K562 (cell line): ENCODE measurements at regions not wholly inside any gene's neighbourhood (a gene's known extent, or its start where the extent isn't known, plus 50 kb on each side); places are given as distances from the start of the nearest gene placed in this dataset.

Experiments
- ATAC-seq: fragments of 200-7000 bp; cut with Tn5 transposase; 3 replicates; pipeline ENCODE4 v1.9.1; 2020; ENCODE audit warnings: moderate library complexity
- BruUV-seq: library from RNA; stranded (reverse); fragments of 400-500 nt; replicated peaks from 2 replicates; lab custom pipeline; 2021; lab: Mats Ljungman, UMichigan
- CTCF ChIA-PET: fragments of 300-600 bp; formaldehyde crosslinking; extraction: SDS; loops from one replicate; lab custom pipeline; 2021; ENCODE audit warnings: low intra/inter-chr PET ratio; lab: Yijun Ruan, JAX
- POLR2A ChIA-PET: fragments of 300-600, 350-650 bp; sonication (Branson Sonifier 250); formaldehyde crosslinking; extraction: SDS; loops from one replicate; lab custom pipeline; 2021; ENCODE audit warnings: antibody characterized with exemption, inconsistent platforms; lab: Yijun Ruan, JAX
- DNase-seq, 4 experiments: peaks; one replicate each; pipeline versions ENCODE4 v3.0.0 to v3.0.0-alpha.2; 2011 to 2018; ENCODE audit warnings: low spot score in 3 of 4, mixed read lengths in 3 of 4; ENCODE audit errors: extremely low read depth in 1 of 4
- FAIRE-seq: peaks from 2 replicates; lab custom pipeline; 2011; peaks lifted over from hg19 to GRCh38; lab: Jason Lieb, UNC
- H2AFZ ChIP-seq: 2 replicates; pipeline ENCODE4 v1.6.0; 2011; ENCODE audit warnings: low read depth, low read length, control low read depth, inconsistent platforms
- H3K27ac ChIP-seq: fragments of 200-600 bp; 3 replicates; pipeline ENCODE4 v1.8.0; 2011; ENCODE audit warnings: low read depth, mild to moderate bottlenecking, control low read depth, inconsistent platforms, low read length, moderate library complexity, mixed read lengths; ENCODE audit errors: extremely low read depth
- H3K27me3 ChIP-seq, 2 experiments: fragments of 300-600 bp in 1 of 2; 2 replicates in 1 of 2; 3 replicates in 1 of 2; pipeline versions ENCODE4 v1.6.0 to v1.8.0; 2011; ENCODE audit warnings: inconsistent platforms in 2 of 2, low read length in 2 of 2, mild to moderate bottlenecking in 1 of 2, mixed read lengths in 1 of 2, moderate library complexity in 1 of 2; ENCODE audit not compliant: control insufficient read depth in 2 of 2, insufficient read depth in 2 of 2
- H3K36me3 ChIP-seq: fragments of 300-600 bp; 3 replicates; pipeline ENCODE4 v1.8.0; 2011; ENCODE audit warnings: mild to moderate bottlenecking, low read length, inconsistent platforms; ENCODE audit not compliant: control insufficient read depth, insufficient read depth
- H3K4me1 ChIP-seq, 2 experiments: fragments of 200-600 bp in 1 of 2; replicated peaks in 1 of 2; 2 replicates in 1 of 2; 3 replicates in 1 of 2; pipeline versions ENCODE4 v1.5.1 to v1.8.0; 2011; ENCODE audit warnings: inconsistent platforms in 2 of 2, low read length in 2 of 2, mild to moderate bottlenecking in 1 of 2, mixed read lengths in 1 of 2, moderate library complexity in 1 of 2; ENCODE audit not compliant: control insufficient read depth in 2 of 2, insufficient read depth in 2 of 2
- H3K4me2 ChIP-seq: 2 replicates; pipeline ENCODE4 v1.6.1; 2011; ENCODE audit warnings: low read length, control low read depth, inconsistent platforms, mixed read lengths; ENCODE audit not compliant: insufficient read depth
- H3K4me3 ChIP-seq: fragments of 200-600 bp; sonication (generic), shearing (Covaris generic); 2 replicates; pipeline ENCODE4 v1.5.1; 2016; ENCODE audit warnings: control low read depth, inconsistent platforms
- H3K79me2 ChIP-seq: fragments of 200-600 bp; 3 replicates; pipeline ENCODE4 v1.8.0; 2011; ENCODE audit warnings: low read length, inconsistent platforms; ENCODE audit not compliant: control insufficient read depth, insufficient read depth
- H3K9ac ChIP-seq, 2 experiments: 2 replicates each; pipeline versions ENCODE4 v1.6.0 to v1.6.1; 2011; ENCODE audit warnings: low read depth in 2 of 2, low read length in 2 of 2, control low read depth in 1 of 2, inconsistent platforms in 1 of 2, mild to moderate bottlenecking in 1 of 2, mixed read lengths in 1 of 2; ENCODE audit not compliant: insufficient read depth in 1 of 2
- H3K9me1 ChIP-seq: one replicate; pipeline ENCODE4 v1.6.0; 2011; ENCODE audit warnings: inconsistent platforms, mild to moderate bottlenecking, low read length, moderate library complexity; ENCODE audit not compliant: control insufficient read depth, insufficient read depth
- H3K9me3 ChIP-seq: replicated peaks from 2 replicates; pipeline ENCODE4 v1.5.1; 2011; ENCODE audit warnings: low read depth, low read length, inconsistent platforms; ENCODE audit not compliant: control insufficient read depth, insufficient read depth
- H4K20me1 ChIP-seq: replicated peaks from 2 replicates; pipeline ENCODE4 v1.6.1; 2011; ENCODE audit warnings: low read length, inconsistent platforms, mixed read lengths; ENCODE audit not compliant: control insufficient read depth, insufficient read depth
- ATF1 ChIP-seq, 2 experiments: fragments of 450-650 bp in 1 of 2; IDR thresholded peaks; 2 replicates each; pipeline ENCODE4 v1.6.1; 2016; ENCODE audit warnings: missing compliant biosample characterization in 1 of 2, missing genetic modification characterization in 1 of 2
- BHLHE40 ChIP-seq: IDR thresholded peaks from 2 replicates; pipeline ENCODE4 v1.6.1; 2011; ENCODE audit warnings: low read length, improper control_type of control experiment
- CAMTA2 ChIP-seq: fragments of 250-450 bp; sonication (Bioruptor Pico); conservative IDR thresholded peaks from 2 replicates; pipeline ENCODE4 v1.5.1; 2022
- CBFB ChIP-seq: sonication (generic); formaldehyde crosslinking; IDR thresholded peaks from 2 replicates; pipeline ENCODE4 v1.4.0; 2020; ENCODE audit warnings: mild to moderate bottlenecking, missing genetic modification reagents
- GATA2 ChIP-seq: sonication (generic); formaldehyde crosslinking; IDR thresholded peaks from 2 replicates; pipeline ENCODE4 v1.4.0; 2020; ENCODE audit warnings: mild to moderate bottlenecking, missing genetic modification reagents
- HDGF ChIP-seq: fragments of 450-650 bp; IDR thresholded peaks from 2 replicates; pipeline ENCODE4 v1.6.1; 2016
- HIVEP1 ChIP-seq: fragments of 250-450 bp; sonication (Bioruptor Pico); IDR thresholded peaks from 2 replicates; pipeline ENCODE4 v1.4.0; 2020; ENCODE audit warnings: mild to moderate bottlenecking
- LEF1 ChIP-seq: fragments of 450-650 bp; IDR thresholded peaks from 2 replicates; pipeline ENCODE4 v1.6.1; 2016; ENCODE audit warnings: mild to moderate bottlenecking
- MAX ChIP-seq: sonication (generic); formaldehyde crosslinking; IDR thresholded peaks from 2 replicates; pipeline ENCODE4 v1.9.0; 2022; ENCODE audit warnings: mild to moderate bottlenecking, missing genetic modification reagents
- MCM2 ChIP-seq: fragments of 450-650 bp; IDR thresholded peaks from 2 replicates; pipeline ENCODE4 v1.6.1; 2017; ENCODE audit warnings: low read depth, mild to moderate bottlenecking
- MCM7 ChIP-seq, 2 experiments: fragments of 450-650 bp; IDR thresholded peaks; 2 replicates each; pipeline ENCODE4 v1.6.1; 2016 to 2018
- MTA2 ChIP-seq: fragments of 450-650 bp; IDR thresholded peaks from 2 replicates; pipeline ENCODE4 v1.6.1; 2016; ENCODE audit warnings: low read depth
- MTA3 ChIP-seq: fragments of 450-650 bp; formaldehyde crosslinking; IDR thresholded peaks from 2 replicates; pipeline ENCODE4 v1.6.1; 2017; ENCODE audit warnings: mild to moderate bottlenecking, borderline replicate concordance
- TSC22D4 ChIP-seq: fragments of 450-650 bp; IDR thresholded peaks from 2 replicates; pipeline ENCODE4 v1.6.1; 2016; ENCODE audit warnings: missing genetic modification characterization, missing biosample characterization, control low read depth
- ZC3H11A ChIP-seq: IDR thresholded peaks from 2 replicates; pipeline ENCODE4 v1.6.1; 2012; ENCODE audit warnings: low read depth, low read length, improper control_type of control experiment
- ZC3H4 ChIP-seq: sonication (generic); formaldehyde crosslinking; IDR thresholded peaks from 2 replicates; pipeline ENCODE4 v1.9.0; 2021; ENCODE audit warnings: missing genetic modification reagents, borderline replicate concordance
- ZNF316 ChIP-seq: fragments of 450-650 bp; IDR thresholded peaks from 2 replicates; pipeline ENCODE4 v1.6.1; 2016
- ZNF384 ChIP-seq: IDR thresholded peaks from 2 replicates; pipeline ENCODE4 v1.6.1; 2012; ENCODE audit warnings: low read depth, low read length, improper control_type of control experiment
- ZNF584 ChIP-seq: fragments of 200-800 bp; sonication (Bioruptor generic); IDR thresholded peaks from 2 replicates; pipeline ENCODE4 v1.6.1; 2016; ENCODE audit warnings: low read depth, mild to moderate bottlenecking, missing genetic modification characterization, missing compliant biosample characterization
- ZSCAN29 ChIP-seq: fragments of 450-650 bp; IDR thresholded peaks from 2 replicates; pipeline ENCODE4 v1.6.1; 2017
- WGBS: fragments of 100-300 bp; shearing (Covaris generic); methylation state at CpG from one replicate; pipeline ENCODE4 v1.1.6; 2016; ENCODE audit warnings: low coverage, mixed read lengths; ENCODE audit not compliant: insufficient coverage; ENCODE audit errors: missing lambda C conversion rate; 5-methylcytosine and 5-hydroxymethylcytosine counted together
- in situ Hi-C: fragments of 300-500 bp; cut with MboI; formaldehyde crosslinking; loops from 4 replicates; pipeline ENCODE4 v1.15.0; 2018; ENCODE audit warnings: inconsistent platforms, mixed read lengths
- intact Hi-C: fragments of 100-400 bp; cut with micrococcal nuclease; formaldehyde crosslinking; loops from 2 replicates; pipeline ENCODE4 v1.14.2; 2022

DNA sequence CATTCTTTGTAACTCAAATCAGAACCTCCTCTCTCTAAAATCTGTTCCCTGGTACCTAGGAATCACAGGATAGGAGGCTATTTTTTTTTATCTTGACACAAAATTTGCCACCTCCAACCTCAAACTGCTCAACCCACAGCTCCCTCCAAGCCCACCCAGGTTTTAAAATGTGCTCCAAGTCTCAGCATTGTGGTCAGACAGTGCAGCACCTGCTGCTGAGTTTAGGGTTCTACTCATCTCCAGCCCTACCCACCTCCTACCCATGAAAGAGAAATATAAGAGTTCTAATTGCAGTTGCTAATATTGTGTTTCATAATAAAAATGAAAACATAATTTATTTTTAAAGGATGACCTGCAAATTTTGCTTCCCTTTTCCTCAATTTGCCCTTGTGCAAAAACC is 496.5 kb downstream of the MAFB start:
- no peak for ATAC-seq

DNA sequence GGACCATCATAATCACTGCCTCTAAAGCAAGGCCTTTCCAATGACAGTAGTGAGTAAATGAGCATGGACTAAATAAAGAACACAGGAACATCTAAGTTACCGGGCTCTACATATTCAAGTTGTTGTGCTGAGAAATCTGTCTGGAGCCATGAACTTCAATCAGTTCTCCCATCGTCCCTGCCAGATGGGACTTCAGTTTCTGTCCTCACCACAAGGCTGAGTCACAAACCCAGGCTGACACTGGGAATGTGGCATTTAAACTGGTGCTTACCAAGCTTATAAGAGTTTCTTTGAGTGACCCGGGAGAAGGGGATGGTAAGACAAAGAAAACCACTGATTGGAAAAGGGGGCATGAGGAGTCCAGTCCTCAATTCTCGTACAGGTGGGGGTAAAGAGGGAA is 497.0 kb downstream of the MAFB start:
- no peak overlapping the region for H3K9ac ChIP-seq
- DNase-seq (no peak), FAIRE-seq (no peak), ATAC-seq (no peak)
- H3K4me2 ChIP-seq, result no peak overlapping the region
- WGBS, result 0% methylated on average over 4 of the region's 4 CpGs
- H4K20me1 ChIP-seq, result no peaks in the 10 kb centered on the region
- CTCF ChIA-PET, result no interaction called here
- in situ Hi-C loops (no loop called here), intact Hi-C loops (no loop called here)
- no peak overlapping the region for H3K4me3 ChIP-seq
- H3K9me3 ChIP-seq, result no peaks in the 10 kb centered on the region
- BruUV-seq, result no TSS peak
- no peaks in the 10 kb centered on the region for H3K36me3 ChIP-seq
- no peak overlapping the region for H3K27ac ChIP-seq
- H3K27me3 ChIP-seq, result no peaks in the 10 kb centered on the region
- no peaks in the 10 kb centered on the region for H3K4me1 ChIP-seq
- TF ChIP-seq HIVEP1 (CRISPR knock-in tag), result no peak
- no peak for TF ChIP-seq MAX (CRISPR knock-in tag)
- TF ChIP-seq HDGF, result no peak
- TF ChIP-seq ZNF384, result no peak
- no peak for TF ChIP-seq ZC3H11A
- no peak for TF ChIP-seq ZSCAN29
- no peak for TF ChIP-seq ZC3H4 (CRISPR knock-in tag)
- TF ChIP-seq ZNF316, result no peak
- no peak for TF ChIP-seq MTA2
- H3K79me2 ChIP-seq, result no peaks in the 10 kb centered on the region
- POLR2A ChIA-PET, result no interaction called here
- H2AFZ ChIP-seq, result no peak overlapping the region
- H3K9me1 ChIP-seq, result no peaks in the 10 kb centered on the region

More for the DNA sequence above, 496.5 kb downstream of the MAFB start:
- no peaks in the 10 kb centered on the region for H3K9me1 ChIP-seq
- H3K36me3 ChIP-seq, result no peaks in the 10 kb centered on the region
- in situ Hi-C loops, result no loop called here
- POLR2A ChIA-PET, result no interaction called here
- H3K4me1 ChIP-seq, result no peaks in the 10 kb centered on the region
- DNase-seq (no peak), FAIRE-seq (no peak)
- H4K20me1 ChIP-seq, result no peaks in the 10 kb centered on the region
- H3K4me3 ChIP-seq, result no peak overlapping the region
- H3K27ac ChIP-seq, result no peak overlapping the region
- no peaks in the 10 kb centered on the region for H3K9me3 ChIP-seq
- H3K9ac ChIP-seq, result no peak overlapping the region
- CTCF ChIA-PET, result no interaction called here
- BruUV-seq, result no TSS peak
- no peaks in the 10 kb centered on the region for H3K79me2 ChIP-seq
- no peak overlapping the region for H3K4me2 ChIP-seq
- no peaks in the 10 kb centered on the region for H3K27me3 ChIP-seq
- no peak for TF ChIP-seq ATF1 (CRISPR knock-in tag; IDR thresholded peaks at IDR 0.05)
- no peak for TF ChIP-seq ATF1 (tag; IDR thresholded peaks at IDR 0.05)
- no peak for TF ChIP-seq CAMTA2 (CRISPR knock-in tag)
- TF ChIP-seq LEF1, result no peak
- TF ChIP-seq MCM7 (IDR thresholded peaks at IDR 0.05), result no peak
- no peak for TF ChIP-seq ZNF584
- no peak for TF ChIP-seq MTA3
- no peak for TF ChIP-seq TSC22D4
- no peak for TF ChIP-seq GATA2
- TF ChIP-seq CBFB (CRISPR knock-in tag), result no peak
- no peak for TF ChIP-seq BHLHE40
- no peak for TF ChIP-seq MCM2
- TF ChIP-seq, all 486 proteins: peak for 0
- no peak overlapping the region for H2AFZ ChIP-seq
- intact Hi-C loops, result no loop called here
